Trophoblast cell (in vitro differentiated cells and primary cell): ENCODE measurements at regions not wholly inside any gene's neighbourhood (a gene's known extent, or its start where the extent isn't known, plus 50 kb on each side); places are given as distances from the start of the nearest gene placed in this dataset.

Source experiments
- DNase-seq, 2 donors: peaks; one replicate each; pipeline ENCODE4 v3.0.0-alpha.2; 2016
- H2AFZ ChIP-seq: 2 replicates; pipeline ENCODE4 v1.6.1; 2013; ENCODE audit warnings: low read length, moderate library complexity, mild to moderate bottlenecking; ENCODE audit not compliant: insufficient read depth, poor library complexity
- H2AK5ac ChIP-seq: 2 replicates; pipeline ENCODE4 v1.6.1; 2013; ENCODE audit warnings: mild to moderate bottlenecking, low read length
- H2BK120ac ChIP-seq: 2 replicates; pipeline ENCODE4 v1.6.1; 2013; ENCODE audit warnings: low read length, mild to moderate bottlenecking, moderate library complexity; ENCODE audit not compliant: insufficient read depth, poor library complexity
- H2BK12ac ChIP-seq: 2 replicates; pipeline ENCODE4 v1.6.1; 2013; ENCODE audit warnings: mild to moderate bottlenecking, low read length, moderate library complexity
- H2BK5ac ChIP-seq: 2 replicates; pipeline ENCODE4 v1.6.1; 2013; ENCODE audit warnings: low read length, low read depth, moderate library complexity, mild to moderate bottlenecking; ENCODE audit not compliant: poor library complexity
- H3K14ac ChIP-seq: 2 replicates; pipeline ENCODE4 v1.6.1; 2013; ENCODE audit warnings: mild to moderate bottlenecking, low read length
- H3K18ac ChIP-seq: 2 replicates; pipeline ENCODE4 v1.6.1; 2013; ENCODE audit warnings: mild to moderate bottlenecking, low read length
- H3K23ac ChIP-seq: 2 replicates; pipeline ENCODE4 v1.6.1; 2013; ENCODE audit warnings: low read length
- H3K27ac ChIP-seq: 2 replicates; pipeline ENCODE4 v1.5.1; 2013; ENCODE audit warnings: low read depth, mild to moderate bottlenecking, inconsistent platforms, low read length, moderate library complexity
- H3K27me3 ChIP-seq: 2 replicates; pipeline ENCODE4 v1.6.1; 2013; ENCODE audit warnings: inconsistent platforms, mild to moderate bottlenecking, low read length, moderate library complexity; ENCODE audit not compliant: insufficient read depth
- H3K36me3 ChIP-seq, 2 experiments: 1 replicate in 1 of 2; 2 replicates in 1 of 2; pipeline ENCODE4 v1.6.1; 2013; ENCODE audit warnings: low read length in 2 of 2, mild to moderate bottlenecking in 2 of 2, moderate library complexity in 1 of 2; ENCODE audit not compliant: insufficient read depth in 2 of 2, control insufficient read depth in 1 of 2
- H3K4ac ChIP-seq: 2 replicates; pipeline ENCODE4 v1.6.1; 2013; ENCODE audit warnings: low read depth, mild to moderate bottlenecking, low read length, moderate library complexity
- H3K4me1 ChIP-seq, 2 experiments: 1 replicate in 1 of 2; 2 replicates in 1 of 2; pipeline ENCODE4 v1.6.1; 2013; ENCODE audit warnings: low read length in 2 of 2, mild to moderate bottlenecking in 2 of 2, moderate library complexity in 1 of 2; ENCODE audit not compliant: insufficient read depth in 2 of 2, control insufficient read depth in 1 of 2
- H3K4me2 ChIP-seq: 2 replicates; pipeline ENCODE4 v1.6.1; 2013; ENCODE audit warnings: inconsistent platforms, mild to moderate bottlenecking, low read length, moderate library complexity
- H3K4me3 ChIP-seq: 2 replicates; pipeline ENCODE4 v1.5.1; 2013; ENCODE audit warnings: mild to moderate bottlenecking, low read depth, low read length, inconsistent platforms
- H3K79me1 ChIP-seq: one replicate; pipeline ENCODE4 v1.6.1; 2013; ENCODE audit warnings: low read length
- H3K79me2 ChIP-seq: 2 replicates; pipeline ENCODE4 v1.6.1; 2013; ENCODE audit warnings: low read length, mild to moderate bottlenecking; ENCODE audit not compliant: control insufficient read depth, insufficient read depth, poor library complexity
- H3K9ac ChIP-seq: 2 replicates; pipeline ENCODE4 v1.6.1; 2013; ENCODE audit warnings: mild to moderate bottlenecking, low read length
- H3K9me3 ChIP-seq: 2 replicates; pipeline ENCODE4 v1.6.1; 2013; ENCODE audit warnings: low read depth, mild to moderate bottlenecking, control low read depth, inconsistent platforms, low read length; ENCODE audit not compliant: insufficient read depth
- H4K12ac ChIP-seq: 2 replicates; pipeline ENCODE4 v1.6.1; 2013; ENCODE audit warnings: low read depth, mild to moderate bottlenecking, low read length, moderate library complexity
- H4K8ac ChIP-seq: 2 replicates; pipeline ENCODE4 v1.6.1; 2013; ENCODE audit warnings: low read depth, mild to moderate bottlenecking, low read length, moderate library complexity
- H4K91ac ChIP-seq: one replicate; pipeline ENCODE4 v1.6.1; 2013; ENCODE audit warnings: low read depth, mild to moderate bottlenecking, low read length, moderate library complexity
- WGBS: extraction: QIAGEN DNeasy Blood & Tissue Kit; methylation state at CpG from one replicate; pipeline ENCODE4 v1.1.7; 2013; ENCODE audit warnings: missing lambda C conversion rate; ENCODE audit not compliant: insufficient read length, insufficient coverage; ENCODE audit errors: extremely low coverage; 5-methylcytosine and 5-hydroxymethylcytosine counted together

DNA sequence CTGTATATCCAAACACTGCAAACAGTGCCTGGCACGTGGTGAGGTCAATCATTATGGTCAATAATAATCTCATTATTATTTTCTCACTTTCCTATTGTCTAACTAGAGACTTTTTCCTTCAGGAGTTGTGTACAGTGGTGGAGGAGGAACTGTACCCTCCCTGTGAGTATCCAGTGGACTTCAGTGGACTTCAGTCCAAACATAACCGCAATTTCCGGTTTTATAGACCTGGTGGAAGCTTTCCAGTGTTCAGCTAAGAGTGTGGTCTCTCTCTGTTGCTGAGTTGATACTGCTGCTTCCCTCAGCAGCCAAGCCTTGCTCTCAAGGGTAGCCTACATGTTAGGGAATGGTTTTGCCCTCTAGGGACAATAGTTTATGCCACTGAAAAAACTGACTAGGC lies 447.1 kb downstream of the TMEM182 start:
- no peak overlapping the region for H4K8ac ChIP-seq
- H3K4ac ChIP-seq = no peak overlapping the region
- H3K4me3 ChIP-seq = no peak overlapping the region
- no peaks in the 10 kb centered on the region for H3K79me2 ChIP-seq
- no peak overlapping the region for H4K12ac ChIP-seq
- H2AFZ ChIP-seq = no peak overlapping the region
- no CpG with 5 or more reads among the region's 3 CpGs for WGBS
- no peak overlapping the region for H2BK12ac ChIP-seq
- no peak overlapping the region for H3K9ac ChIP-seq
- no peaks in the 10 kb centered on the region for H3K27me3 ChIP-seq
- no peak overlapping the region for H3K27ac ChIP-seq
- no peaks in the 10 kb centered on the region for H3K9me3 ChIP-seq
- H2AK5ac ChIP-seq = no peak overlapping the region
- no peaks in the 10 kb centered on the region for H3K36me3 ChIP-seq
- H3K14ac ChIP-seq = no peak overlapping the region
- peak overlapping the region; percentile 53 for H3K23ac ChIP-seq
- DNase-seq = no peak
- no peak overlapping the region for H2BK120ac ChIP-seq
- no peak overlapping the region for H3K18ac ChIP-seq
- H4K91ac ChIP-seq = no peak overlapping the region
- no peaks in the 10 kb centered on the region for H3K79me1 ChIP-seq
- no peak overlapping the region for H3K4me2 ChIP-seq
- no peaks in the 10 kb centered on the region for H3K4me1 ChIP-seq
- H2BK5ac ChIP-seq = no peak overlapping the region

DNA sequence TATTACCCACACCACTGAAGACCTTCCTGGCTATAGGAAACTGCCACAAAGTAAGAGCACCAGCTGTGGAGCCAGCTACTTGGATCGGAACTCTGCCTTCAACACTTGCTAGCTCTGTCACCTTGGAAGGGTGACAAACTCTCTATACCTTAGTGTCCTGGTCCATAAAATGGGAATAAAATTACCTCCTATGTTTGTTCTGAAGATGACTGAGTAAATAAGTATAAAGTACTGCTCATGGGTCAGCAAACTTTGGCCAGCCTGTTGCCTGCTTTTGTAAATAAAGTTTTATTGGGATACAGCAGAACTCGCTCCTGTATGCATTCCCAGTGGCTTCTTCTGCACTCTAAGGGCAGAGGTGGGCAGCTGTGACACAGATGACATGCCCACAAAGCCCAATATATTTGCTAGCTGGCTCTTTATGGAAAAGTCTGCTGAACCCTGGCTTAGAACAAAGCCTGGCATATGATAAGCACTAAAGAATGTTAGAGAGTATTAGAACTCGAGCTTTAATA lies 451.3 kb downstream of the TMEM182 start:
- Histone ChIP-seq H4K12ac (no peak overlapping the region), H4K8ac (no peak overlapping the region), H3K14ac (no peak overlapping the region), H3K4me1 (no peaks in the 10 kb centered on the region), H3K79me2 (no peaks in the 10 kb centered on the region), H2BK5ac (no peak overlapping the region), H2AK5ac (no peak overlapping the region), H3K36me3 (no peaks in the 10 kb centered on the region), H3K27ac (no peak overlapping the region), H3K18ac (no peak overlapping the region), H3K9me3 (no peaks in the 10 kb centered on the region), H3K9ac (no peak overlapping the region), H2BK12ac (no peak overlapping the region), H3K23ac (no peak overlapping the region), H3K4me2 (no peak overlapping the region), H2AFZ (no peak overlapping the region), H3K79me1 (no peaks in the 10 kb centered on the region), H3K4ac (no peak overlapping the region), H2BK120ac (no peak overlapping the region), H3K27me3 (no peaks in the 10 kb centered on the region), H4K91ac (no peak overlapping the region), H3K4me3 (no peak overlapping the region)
- no peak for DNase-seq
- WGBS = no CpG with 5 or more reads among the region's 3 CpGs

DNA sequence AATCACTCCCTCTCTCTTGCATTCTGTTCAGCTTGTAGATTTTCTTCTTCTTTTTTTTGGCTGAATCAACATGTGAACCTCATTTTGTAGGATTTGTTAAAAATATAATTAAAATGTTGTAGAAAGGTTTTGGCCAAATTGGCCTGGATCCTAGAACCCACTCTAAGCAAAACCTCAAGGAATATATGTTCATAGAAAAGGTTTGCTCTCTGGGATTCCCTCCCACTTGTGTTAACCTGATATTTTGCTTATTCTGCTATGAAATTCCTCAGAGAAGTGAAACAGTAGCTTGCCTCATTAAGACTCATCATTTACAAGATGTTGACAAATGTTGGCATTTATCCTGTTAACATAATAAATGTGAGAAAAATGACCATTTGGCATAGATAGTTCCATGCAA lies 456.7 kb downstream of the TMEM182 start:
- Histone ChIP-seq H3K9me3 (no peaks in the 10 kb centered on the region), H3K27ac (no peak overlapping the region), H3K23ac (no peak overlapping the region), H3K4ac (no peak overlapping the region), H3K14ac (no peak overlapping the region), H2BK12ac (no peak overlapping the region), H3K18ac (no peak overlapping the region), H3K4me2 (no peak overlapping the region), H3K79me2 (no peaks in the 10 kb centered on the region), H3K79me1 (no peaks in the 10 kb centered on the region), H3K9ac (no peak overlapping the region), H2BK120ac (no peak overlapping the region), H2AFZ (no peak overlapping the region), H3K4me3 (no peak overlapping the region), H2AK5ac (no peak overlapping the region), H3K27me3 (no peaks in the 10 kb centered on the region), H2BK5ac (no peak overlapping the region), H4K8ac (no peak overlapping the region), H4K91ac (no peak overlapping the region), H3K4me1 (no peaks in the 10 kb centered on the region), H4K12ac (no peak overlapping the region), H3K36me3 (no peaks in the 10 kb centered on the region)
- DNase-seq = no peak

DNA sequence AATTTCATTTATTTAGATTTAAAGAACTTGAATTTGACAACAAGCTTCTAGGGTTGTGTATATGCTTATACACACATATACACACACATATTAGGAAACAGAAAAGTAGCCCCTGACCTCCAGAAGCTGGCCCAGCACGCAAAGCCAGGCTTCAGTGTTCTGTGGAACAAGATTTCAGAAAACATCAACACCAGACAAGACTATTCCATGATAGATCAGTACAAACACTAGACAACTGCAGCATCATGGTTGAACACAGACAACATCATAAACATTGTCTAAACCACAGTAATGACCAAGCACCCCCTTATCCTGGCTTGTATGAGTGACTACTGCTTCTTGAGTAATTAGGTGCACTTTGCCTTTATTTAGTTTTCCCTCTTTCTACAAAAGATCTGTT lies 457.6 kb downstream of the TMEM182 start:
- no peak for DNase-seq
- Histone ChIP-seq H3K79me1 (no peaks in the 10 kb centered on the region), H3K4me2 (no peak overlapping the region), H3K14ac (no peak overlapping the region), H2BK5ac (no peak overlapping the region), H4K91ac (no peak overlapping the region), H3K4me1 (no peaks in the 10 kb centered on the region), H3K79me2 (no peaks in the 10 kb centered on the region), H2BK120ac (no peak overlapping the region), H3K23ac (no peak overlapping the region), H3K36me3 (no peaks in the 10 kb centered on the region), H2AFZ (no peak overlapping the region), H4K8ac (no peak overlapping the region), H3K18ac (no peak overlapping the region), H3K27ac (no peak overlapping the region), H2BK12ac (no peak overlapping the region), H3K27me3 (no peaks in the 10 kb centered on the region), H3K9ac (no peak overlapping the region), H3K4ac (no peak overlapping the region), H3K9me3 (no peaks in the 10 kb centered on the region), H3K4me3 (no peak overlapping the region), H4K12ac (no peak overlapping the region), H2AK5ac (no peak overlapping the region)
- WGBS = no CpG with 5 or more reads among the region's 1 CpG
